IMR-90 (cell line): ENCODE measurements at regions not wholly inside any gene's neighbourhood (a gene's known extent, or its start where the extent isn't known, plus 50 kb on each side); places are given as distances from the start of the nearest gene placed in this dataset.

Source experiments
- BHLHE40 ChIP-seq: fragments of 150-350 bp; IDR thresholded peaks from 2 replicates; pipeline ENCODE4 v1.6.1; 2016; ENCODE audit warnings: mild to moderate bottlenecking, low read depth, low read length
- CHD1 ChIP-seq: IDR thresholded peaks from 2 replicates; pipeline ENCODE4 v1.6.1; 2012; ENCODE audit warnings: low read depth, low read length, improper control_type of control experiment
- CTCF ChIP-seq: conservative IDR thresholded peaks from 2 replicates; pipeline ENCODE4 v1.5.1; 2012; ENCODE audit warnings: mild to moderate bottlenecking, low read depth, low read length, improper control_type of control experiment
- FOS ChIP-seq: fragments of 150-350 bp; IDR thresholded peaks from 2 replicates; pipeline ENCODE4 v1.6.1; 2016; ENCODE audit warnings: low read depth, low read length
- MAZ ChIP-seq: IDR thresholded peaks from 2 replicates; pipeline ENCODE4 v1.6.1; 2012; ENCODE audit warnings: low read depth, mild to moderate bottlenecking, low read length, improper control_type of control experiment, moderate library complexity, borderline replicate concordance
- MXI1 ChIP-seq: IDR thresholded peaks from 2 replicates; pipeline ENCODE4 v1.6.1; 2012; ENCODE audit warnings: low read depth, mild to moderate bottlenecking, low read length, moderate library complexity, borderline replicate concordance
- NFE2L2 ChIP-seq: fragments of 150-350 bp; IDR thresholded peaks from 2 replicates; pipeline ENCODE4 v1.6.1; 2016; ENCODE audit warnings: low read depth, mild to moderate bottlenecking, low read length
- POLR2A ChIP-seq: IDR thresholded peaks from 2 replicates; pipeline ENCODE4 v1.6.1; 2012; ENCODE audit warnings: mild to moderate bottlenecking, low read depth, low read length
- RAD21 ChIP-seq: IDR thresholded peaks from 2 replicates; pipeline ENCODE4 v1.6.1; 2012; ENCODE audit warnings: low read length, improper control_type of control experiment
- RCOR1 ChIP-seq: IDR thresholded peaks from 2 replicates; pipeline ENCODE4 v1.6.1; 2012; ENCODE audit warnings: mild to moderate bottlenecking, low read length, improper control_type of control experiment; ENCODE audit not compliant: insufficient replicate concordance
- RFX5 ChIP-seq: IDR thresholded peaks from 2 replicates; pipeline ENCODE4 v1.8.0; 2012; ENCODE audit warnings: low read depth, mild to moderate bottlenecking, low read length, moderate library complexity
- SMC3 ChIP-seq: fragments of 150-350 bp; IDR thresholded peaks from 2 replicates; pipeline ENCODE4 v1.6.1; 2016; ENCODE audit warnings: low read depth, mild to moderate bottlenecking, antibody characterized with exemption, low read length, moderate library complexity
- USF2 ChIP-seq: fragments of 150-350 bp; IDR thresholded peaks from 2 replicates; pipeline ENCODE4 v1.6.1; 2017; ENCODE audit warnings: mild to moderate bottlenecking, antibody characterized with exemption, low read length, low read depth

- TF ChIP-seq MXI1 (no peak), CTCF (no peak), MAZ (no peak), CHD1 (no peak), FOS (no peak), RAD21 (no peak), NFE2L2 (no peak), POLR2A (no peak), RCOR1 (no peak), BHLHE40 (no peak), USF2 (no peak), SMC3 (no peak), RFX5 (no peak)
These were observed 142.8 kb downstream of the BTG1 start for GRCh38 chr12:92002673-92003382.
